Endothelial cell of umbilical vein (primary cell): ENCODE measurements at regions not wholly inside any gene's neighbourhood (a gene's known extent, or its start where the extent isn't known, plus 50 kb on each side); places are given as distances from the start of the nearest gene placed in this dataset.

Experiments used
- BruUV-seq: library from RNA; stranded (reverse); fragments of 400-500 nt; replicated peaks from 2 replicates; lab custom pipeline; 2021; lab: Mats Ljungman, UMichigan
- CTCF ChIA-PET: fragments of 300-600, 350-600 bp; sonication (Branson Sonifier 250); formaldehyde crosslinking; loops from one replicate; lab custom pipeline; 2021; ENCODE audit warnings: antibody characterized with exemption, inconsistent platforms; lab: Charles Lee
- POLR2A ChIA-PET: fragments of 300-600, 350-600 bp; sonication (Branson Sonifier 250); formaldehyde crosslinking; loops from one replicate; lab custom pipeline; 2021; ENCODE audit warnings: antibody characterized with exemption, inconsistent platforms; lab: Charles Lee
- DNase-seq: peaks from one replicate; pipeline ENCODE4 v3.0.0-alpha.2; 2011; ENCODE audit warnings: low read depth, low spot score
- FAIRE-seq: peaks from 2 replicates; lab custom pipeline; 2011; peaks lifted over from hg19 to GRCh38; lab: Jason Lieb, UNC
- H2AFZ ChIP-seq: 2 replicates; pipeline ENCODE4 v1.6.0; 2012; ENCODE audit warnings: low read depth, low read length, control low read depth, inconsistent platforms
- H3K27ac ChIP-seq: 2 replicates; pipeline ENCODE4 v1.5.1; 2011; ENCODE audit warnings: low read depth, mild to moderate bottlenecking, control low read depth, low read length, moderate library complexity; ENCODE audit not compliant: insufficient read depth
- H3K27me3 ChIP-seq, 2 experiments: 2 replicates each; pipeline versions ENCODE4 v1.6.0 to v1.6.1; 2011; ENCODE audit warnings: low read length in 2 of 2, mixed read lengths in 1 of 2; ENCODE audit not compliant: control insufficient read depth in 2 of 2, insufficient read depth in 2 of 2
- H3K36me3 ChIP-seq, 2 experiments: 2 replicates in 1 of 2; 3 replicates in 1 of 2; pipeline ENCODE4 v1.5.1; 2011; ENCODE audit warnings: low read length in 2 of 2, mild to moderate bottlenecking in 1 of 2, moderate library complexity in 1 of 2; ENCODE audit not compliant: control insufficient read depth in 2 of 2, insufficient read depth in 2 of 2; ENCODE audit errors: extremely low read depth in 1 of 2
- H3K4me1 ChIP-seq: 3 replicates; pipeline ENCODE4 v1.5.1; 2011; ENCODE audit warnings: mild to moderate bottlenecking, low read length; ENCODE audit not compliant: control insufficient read depth, insufficient read depth; ENCODE audit errors: extremely low read depth
- H3K4me2 ChIP-seq: 2 replicates; pipeline ENCODE4 v1.6.1; 2011; ENCODE audit warnings: low read length, control low read depth, mixed read lengths; ENCODE audit not compliant: insufficient read depth
- H3K4me3 ChIP-seq, 3 experiments: fragments of 200-600 bp in 1 of 3; sonication (generic), shearing (Covaris generic) in 1 of 3; replicated peaks in 1 of 3; 2 replicates each; pipeline ENCODE4 v1.5.1; 2011 to 2016; ENCODE audit warnings: control low read depth in 3 of 3, low read length in 3 of 3, mild to moderate bottlenecking in 2 of 3, inconsistent platforms in 1 of 3, low read depth in 1 of 3, moderate library complexity in 1 of 3; ENCODE audit not compliant: insufficient read depth in 1 of 3
- H3K79me2 ChIP-seq: 2 replicates; pipeline ENCODE4 v1.6.0; 2012; ENCODE audit warnings: low read length, inconsistent platforms; ENCODE audit not compliant: control insufficient read depth, insufficient read depth
- H3K9ac ChIP-seq: replicated peaks from 2 replicates; pipeline ENCODE3; 2011; ENCODE audit warnings: low read length, control low read depth; ENCODE audit not compliant: insufficient read depth; ENCODE audit errors: extremely low read depth
- H3K9me1 ChIP-seq: replicated peaks from 3 replicates; pipeline ENCODE4 v1.6.0; 2011; ENCODE audit warnings: mild to moderate bottlenecking, low read length; ENCODE audit not compliant: control insufficient read depth, insufficient read depth; ENCODE audit errors: extremely low read depth
- H3K9me3 ChIP-seq: replicated peaks from 2 replicates; pipeline ENCODE4 v1.5.1; 2012; ENCODE audit warnings: low read length, inconsistent platforms; ENCODE audit not compliant: control insufficient read depth, insufficient read depth
- H4K20me1 ChIP-seq: replicated peaks from 2 replicates; pipeline ENCODE3; 2011; ENCODE audit warnings: mild to moderate bottlenecking, low read length; ENCODE audit not compliant: control insufficient read depth, insufficient read depth; ENCODE audit errors: extremely low read depth
- EZH2 ChIP-seq: IDR thresholded peaks from 2 replicates; pipeline ENCODE4 v1.6.1; 2012; ENCODE audit warnings: borderline replicate concordance, low read depth, mild to moderate bottlenecking, moderate library complexity, low read length, inconsistent platforms; ENCODE audit not compliant: severe bottlenecking
- FOS ChIP-seq: IDR thresholded peaks from 2 replicates; pipeline ENCODE4 v1.6.1; 2011; ENCODE audit warnings: mild to moderate bottlenecking, low read length, moderate library complexity, borderline replicate concordance; ENCODE audit not compliant: insufficient read depth
- GATA2 ChIP-seq: IDR thresholded peaks from 2 replicates; pipeline ENCODE4 v1.7.0; 2011; ENCODE audit warnings: low read depth, mild to moderate bottlenecking, moderate library complexity, mixed read lengths, low read length; ENCODE audit not compliant: insufficient read length, insufficient read depth
- JUN ChIP-seq: IDR thresholded peaks from 2 replicates; pipeline ENCODE4 v1.6.1; 2011; ENCODE audit warnings: borderline replicate concordance, low read depth; ENCODE audit not compliant: insufficient read length, insufficient read depth
- MAX ChIP-seq: IDR thresholded peaks from 2 replicates; pipeline ENCODE4 v1.6.1; 2011; ENCODE audit not compliant: insufficient read depth, insufficient read length
- MYC ChIP-seq: IDR thresholded peaks from one replicate; pipeline ENCODE4 v1.6.1; 2011; ENCODE audit warnings: mild to moderate bottlenecking, low read depth, low read length
- POLR2A ChIP-seq: IDR thresholded peaks from 2 replicates; pipeline ENCODE4 v1.6.1; 2012; ENCODE audit warnings: low read depth, mild to moderate bottlenecking, control low read depth, low read length
- POLR2AphosphoS5 ChIP-seq: IDR thresholded peaks from 2 replicates; pipeline ENCODE4 v1.6.1; 2012; ENCODE audit warnings: low read depth, mild to moderate bottlenecking, control low read depth, low read length, moderate library complexity; ENCODE audit not compliant: insufficient read depth
- dilution Hi-C: fragments of 300-500 bp; cut with MboI; formaldehyde crosslinking; loops from one replicate; pipeline ENCODE4 v1.15.0; 2019; ENCODE audit warnings: low sequenced_read_pairs; ENCODE audit not compliant: extremely low pct_ligation_motif_present
- intact Hi-C: fragments of 100-400 bp; cut with micrococcal nuclease; formaldehyde crosslinking; loops from one replicate; pipeline ENCODE4 v1.10.0; 2022
- TF ChIP-seq, protein P1 (sequence below), 2 donors: IDR thresholded peaks; 1 replicate in 1 of 2; 2 replicates in 1 of 2; pipeline ENCODE4 v1.5.1; 2011; ENCODE audit warnings: low read length in 2 of 2, mild to moderate bottlenecking in 2 of 2, moderate library complexity in 2 of 2, control low read depth in 1 of 2, inconsistent platforms in 1 of 2, low read depth in 1 of 2; ENCODE audit not compliant: insufficient read depth in 1 of 2; ENCODE audit errors: extremely low read depth in 1 of 2

DNA sequence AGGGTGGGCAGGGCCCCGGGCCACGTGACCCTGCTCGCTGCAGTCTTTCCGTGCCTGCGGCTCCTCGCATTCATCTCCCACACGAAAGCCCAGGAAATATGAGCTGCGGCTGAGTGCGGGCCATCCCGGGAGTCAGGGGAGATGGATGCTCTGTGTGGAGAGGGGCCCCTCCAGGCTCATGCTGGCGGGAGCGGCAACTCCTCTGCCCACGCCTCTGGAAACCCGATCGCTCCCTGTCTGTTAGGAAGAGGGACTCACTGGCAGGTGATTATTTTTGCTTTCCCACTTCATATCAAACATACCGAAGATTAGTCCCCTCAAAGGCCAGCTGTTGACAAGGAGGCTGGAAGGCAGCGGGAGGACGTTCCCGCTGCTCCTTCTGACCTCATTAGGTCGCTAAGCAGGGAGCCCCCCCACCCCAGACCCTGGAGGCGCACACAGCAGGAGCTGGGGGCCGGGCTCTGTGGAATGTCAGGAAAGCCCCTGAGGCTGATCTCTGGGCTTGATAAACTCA, 228.5 kb downstream of the FOXL1 start:
- ChIA-PET CTCF (interaction anchor here (1.8 kb wide), 1 partner anchor 67 kb away, joined by 4 read pairs; no protein-coding TSS in a partner anchor), POLR2A (no interaction called here)
- H4K20me1 ChIP-seq: no peaks in the 10 kb centered on the region
- no peak for DNase-seq
- TF ChIP-seq MAX: no peak
- dilution Hi-C loops (no loop called here), intact Hi-C loops (no loop called here)
- no peaks in the 10 kb centered on the region for H3K79me2 ChIP-seq
- no TSS peak for BruUV-seq
- H3K4me3 ChIP-seq: no peak overlapping the region
- FAIRE-seq: no peak
- no peaks in the 10 kb centered on the region for H3K9me3 ChIP-seq
- no peak overlapping the region for H3K27ac ChIP-seq
- peaks cover 0 to 4% of the 10 kb centered on the region in 2 experiments for H3K27me3 ChIP-seq
- H3K9me1 ChIP-seq: no peaks in the 10 kb centered on the region
- peaks cover 5% of the 10 kb centered on the region for H3K4me1 ChIP-seq
- H3K9ac ChIP-seq: no peak overlapping the region
- H2AFZ ChIP-seq: no peak overlapping the region
- no peaks in the 10 kb centered on the region for H3K36me3 ChIP-seq
- H3K4me2 ChIP-seq: no peak overlapping the region

DNA sequence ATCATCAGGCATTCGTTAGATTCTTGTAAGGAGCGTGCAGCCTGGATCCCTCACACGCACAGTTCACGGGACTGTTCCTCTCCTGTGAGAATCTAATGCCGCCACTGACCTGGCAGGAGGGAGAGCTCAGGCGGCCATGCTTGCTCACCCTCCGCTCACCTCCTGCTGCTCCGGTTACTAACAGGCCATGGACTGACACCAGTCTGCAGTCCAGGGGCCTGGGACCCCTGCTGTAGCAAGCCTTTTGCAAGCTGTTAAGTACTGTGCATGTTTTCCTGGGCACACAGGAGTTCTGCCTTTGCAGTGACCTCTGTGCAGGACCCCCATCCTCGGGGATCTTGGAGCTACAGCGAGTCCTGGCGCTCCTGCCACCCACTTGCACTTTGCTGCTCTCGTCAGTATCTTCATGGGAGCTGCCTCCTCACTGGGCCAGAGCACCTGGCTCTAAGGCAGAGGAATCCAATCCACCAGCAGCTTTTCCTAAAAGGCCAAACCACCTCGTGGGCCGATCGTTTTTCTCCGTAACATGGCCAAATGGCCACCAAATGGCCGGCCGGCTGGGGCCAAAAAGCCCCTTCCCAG, 230.6 kb downstream of the FOXL1 start:
- no peaks in the 10 kb centered on the region for H3K9me1 ChIP-seq

More for the DNA sequence above, 230.6 kb downstream of the FOXL1 start:
- H3K9ac ChIP-seq: no peak overlapping the region
- no peak overlapping the region for H3K4me3 ChIP-seq
- ChIA-PET POLR2A (no interaction called here), CTCF (interaction anchor here (1.2 to 2.5 kb wide), 2 partner anchors 26 to 253 kb away, joined by 3 to 7 read pairs; no protein-coding TSS in a partner anchor)
- no peak overlapping the region for H3K4me2 ChIP-seq
- H3K79me2 ChIP-seq: no peaks in the 10 kb centered on the region
- no peaks in the 10 kb centered on the region for H4K20me1 ChIP-seq
- no peak overlapping the region for H2AFZ ChIP-seq
- dilution Hi-C loops (no loop called here), intact Hi-C loops (no loop called here)
- no peaks in the 10 kb centered on the region for H3K9me3 ChIP-seq
- H3K27me3 ChIP-seq: no peaks in the 10 kb centered on the region
- TF ChIP-seq GATA2 (no peak), POLR2A (no peak), POLR2AphosphoS5 (no peak), FOS (no peak), EZH2 (no peak), MAX (no peak), JUN (no peak), MYC (no peak)
- TF ChIP-seq, protein P1, sequence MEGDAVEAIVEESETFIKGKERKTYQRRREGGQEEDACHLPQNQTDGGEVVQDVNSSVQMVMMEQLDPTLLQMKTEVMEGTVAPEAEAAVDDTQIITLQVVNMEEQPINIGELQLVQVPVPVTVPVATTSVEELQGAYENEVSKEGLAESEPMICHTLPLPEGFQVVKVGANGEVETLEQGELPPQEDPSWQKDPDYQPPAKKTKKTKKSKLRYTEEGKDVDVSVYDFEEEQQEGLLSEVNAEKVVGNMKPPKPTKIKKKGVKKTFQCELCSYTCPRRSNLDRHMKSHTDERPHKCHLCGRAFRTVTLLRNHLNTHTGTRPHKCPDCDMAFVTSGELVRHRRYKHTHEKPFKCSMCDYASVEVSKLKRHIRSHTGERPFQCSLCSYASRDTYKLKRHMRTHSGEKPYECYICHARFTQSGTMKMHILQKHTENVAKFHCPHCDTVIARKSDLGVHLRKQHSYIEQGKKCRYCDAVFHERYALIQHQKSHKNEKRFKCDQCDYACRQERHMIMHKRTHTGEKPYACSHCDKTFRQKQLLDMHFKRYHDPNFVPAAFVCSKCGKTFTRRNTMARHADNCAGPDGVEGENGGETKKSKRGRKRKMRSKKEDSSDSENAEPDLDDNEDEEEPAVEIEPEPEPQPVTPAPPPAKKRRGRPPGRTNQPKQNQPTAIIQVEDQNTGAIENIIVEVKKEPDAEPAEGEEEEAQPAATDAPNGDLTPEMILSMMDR (IDR thresholded peaks at IDR 0.05; ENCODE audit: extremely low read depth in 1 of 2, insufficient read depth in 1 of 2, low read depth in 1 of 2, low read length in 2 of 2): no peak
- DNase-seq (no peak), FAIRE-seq (no peak)
- peaks cover 5% of the 10 kb centered on the region for H3K4me1 ChIP-seq
- no peak overlapping the region for H3K27ac ChIP-seq
- BruUV-seq: no TSS peak
- no peaks in the 10 kb centered on the region for H3K36me3 ChIP-seq
